ENCODE measurements at regions not wholly inside any gene's neighbourhood (a gene's known extent, or its start where the extent isn't known, plus 50 kb on each side); places are given as distances from the start of the nearest gene placed in this dataset.
"Not testable (repeated sequence)": the region's sequence is repeated elsewhere in the genome, so short reads cannot be mapped to it uniquely, and the experiment has no call there.

DNA sequence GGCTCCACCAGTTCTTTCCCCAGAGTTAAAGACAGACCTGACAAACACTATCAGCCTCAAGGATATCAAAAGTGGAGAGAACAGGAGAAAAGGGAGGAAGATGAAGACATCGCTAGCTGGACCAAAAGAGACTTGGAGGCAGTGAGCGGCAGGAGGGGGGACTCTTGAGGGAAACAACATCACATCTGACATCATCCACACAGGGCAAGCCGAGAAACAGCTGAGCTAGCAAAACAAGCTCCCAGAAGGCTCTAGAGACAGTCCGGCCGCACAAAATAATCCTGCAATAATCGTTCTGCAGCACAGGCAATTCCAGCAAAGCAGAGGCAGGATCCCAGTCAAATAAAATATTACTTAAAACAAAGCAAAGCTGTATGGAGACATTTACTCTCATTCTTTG, 239.8 kb downstream of the EN1 start:
- no peak for DNase-seq

DNA sequence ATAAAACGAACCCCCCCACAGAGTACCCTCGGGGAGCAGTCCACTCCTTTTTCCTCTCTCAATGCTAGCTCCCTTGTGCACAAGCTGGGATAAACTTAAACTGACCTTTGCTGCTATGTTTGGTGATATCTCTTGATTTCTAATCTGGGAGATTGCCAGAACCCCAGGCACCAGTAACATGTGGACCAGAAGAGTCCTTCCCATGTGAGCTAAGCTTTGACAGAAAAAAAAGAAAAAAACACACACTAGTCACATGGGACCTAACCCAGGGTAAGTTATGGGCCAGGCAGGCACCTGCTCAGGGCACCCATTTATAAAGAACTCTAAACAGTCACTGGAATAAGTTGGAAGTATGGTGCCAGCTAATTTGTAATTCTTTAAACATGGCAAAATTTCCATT, 242.6 kb downstream of the EN1 start:
- no peak for DNase-seq

GRCh38 chr2:118604371-118604770, 243.1 kb downstream of the EN1 start:
- no peak for DNase-seq

GRCh38 chr2:118599141-118599540, 248.3 kb downstream of the EN1 start:
- no peak for DNase-seq

- no peak for DNase-seq
Observed at GRCh38 chr2:118596620-118597019, 250.8 kb downstream of the EN1 start.

DNA sequence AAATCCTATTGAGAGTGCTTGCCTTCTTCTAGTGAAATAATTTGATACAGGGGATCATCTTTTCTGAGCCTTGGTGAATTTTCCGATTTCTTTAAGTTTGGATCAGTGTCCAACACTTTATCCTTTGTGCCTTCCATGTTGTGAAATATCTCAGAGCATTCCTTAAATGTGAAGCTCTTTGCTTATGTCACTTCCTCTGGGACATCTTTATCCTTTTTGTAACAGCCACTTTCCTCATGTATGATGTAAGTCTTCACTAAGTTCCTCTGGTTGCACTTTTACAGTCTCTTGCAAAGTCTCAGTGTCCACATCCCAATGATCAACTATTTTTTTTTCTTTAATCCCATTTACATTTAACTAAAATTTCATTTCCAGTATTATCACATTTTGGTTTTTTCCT, 254.2 kb downstream of the EN1 start:
- peak; percentile 65 for DNase-seq

GRCh38 chr2:118591223-118591622, 256.2 kb downstream of the EN1 start:
- no peak for DNase-seq

DNA sequence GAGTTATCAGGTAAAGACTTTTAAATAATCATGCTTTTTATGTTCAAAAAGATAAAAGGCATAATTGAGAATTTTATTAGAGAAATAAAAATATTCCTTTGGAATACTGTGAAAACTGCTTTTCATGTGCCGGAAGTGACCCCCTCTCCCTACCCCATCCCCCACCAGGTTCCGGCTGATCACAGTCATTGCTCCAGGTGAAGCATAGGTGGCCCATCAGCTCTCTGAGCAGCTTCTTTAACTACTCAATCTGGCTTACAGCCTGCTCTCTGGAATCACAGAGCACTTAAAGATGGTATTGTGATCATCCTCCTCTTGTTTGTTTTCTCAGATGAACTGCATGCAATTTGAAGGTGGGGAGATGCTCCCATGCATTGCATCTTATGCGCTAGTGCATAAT, 257.7 kb downstream of the EN1 start:
- DNase-seq, result no peak

DNA sequence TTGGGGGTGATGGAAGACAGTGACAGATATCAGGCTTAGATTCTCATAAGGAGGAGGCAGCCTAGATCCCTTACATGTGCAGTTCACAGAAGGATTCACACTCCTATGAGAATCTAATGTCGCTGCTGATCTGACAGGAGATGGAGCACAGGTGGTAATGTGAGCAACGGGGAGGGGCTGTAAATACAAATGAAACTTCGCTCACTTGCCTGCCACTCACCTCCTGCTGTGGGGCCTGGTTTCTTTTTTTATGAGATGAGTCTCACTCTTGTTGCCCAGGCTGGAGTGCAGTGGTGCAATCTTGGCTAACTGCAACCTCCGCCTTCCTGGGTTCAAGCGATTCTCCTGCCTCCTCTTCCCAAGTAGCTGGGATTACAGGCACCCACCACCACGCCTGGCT, 258.6 kb downstream of the EN1 start:
- no peak for DNase-seq

DNA sequence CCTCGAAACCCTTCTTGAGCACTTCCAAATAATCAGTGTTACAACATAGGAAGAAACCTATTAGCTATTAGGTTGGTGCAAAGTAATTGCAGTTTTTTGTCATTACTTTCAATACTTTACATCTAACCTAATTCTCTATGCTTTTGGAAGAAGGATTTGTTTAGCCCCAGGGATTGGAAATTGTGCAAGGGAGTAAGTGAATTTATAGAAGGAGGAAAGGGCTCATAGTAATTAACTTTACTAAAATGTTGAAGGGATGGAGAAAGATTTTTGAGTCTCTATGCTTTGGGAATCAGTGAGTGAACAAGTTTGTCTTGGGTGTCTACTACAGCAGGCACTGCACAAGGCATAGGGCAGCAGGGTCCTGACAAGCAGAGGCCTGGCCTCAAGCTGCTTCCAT, 261.1 kb downstream of the EN1 start:
- DNase-seq, result no peak

GRCh38 chr2:118584877-118585276, 262.6 kb downstream of the EN1 start:
- no peak for DNase-seq

DNA sequence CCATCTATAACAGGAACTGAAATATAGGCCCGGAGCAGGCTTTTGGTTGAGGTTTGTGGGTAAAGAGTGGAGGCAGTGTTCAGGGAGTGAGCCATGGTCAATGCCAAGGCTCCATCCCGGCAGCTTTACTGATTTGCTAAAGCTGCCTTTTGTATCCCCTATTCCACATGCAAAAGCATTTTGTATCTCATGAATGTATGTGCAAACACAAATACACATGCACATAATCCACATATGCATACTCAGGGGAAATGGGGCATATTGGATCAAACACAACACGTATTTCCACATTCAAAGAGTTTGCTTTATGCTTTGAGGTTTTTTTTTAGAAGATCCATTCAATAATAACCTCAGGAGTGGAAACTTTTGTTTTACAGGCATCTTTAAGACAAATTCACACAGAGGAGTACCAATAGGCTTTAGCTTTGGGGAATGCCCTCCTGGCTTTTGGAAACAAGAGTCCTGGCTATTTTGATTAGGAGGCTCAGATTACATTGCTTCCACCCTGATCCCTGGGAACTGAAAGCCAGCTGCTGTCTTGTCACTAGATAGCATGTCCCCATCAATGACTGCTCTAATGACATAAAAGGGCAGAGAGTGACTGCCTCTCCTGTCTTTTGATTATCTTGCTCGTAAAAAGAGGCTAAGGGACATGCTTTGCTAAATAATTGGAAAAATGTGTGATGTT, 263.2 kb downstream of the EN1 start:
- peak; percentile 68 for DNase-seq

GRCh38 chr2:118582058-118582457, 265.4 kb downstream of the EN1 start:
- no peak for DNase-seq

- no peak for DNase-seq
Observed at GRCh38 chr2:118580651-118581050, 266.8 kb downstream of the EN1 start.

DNA sequence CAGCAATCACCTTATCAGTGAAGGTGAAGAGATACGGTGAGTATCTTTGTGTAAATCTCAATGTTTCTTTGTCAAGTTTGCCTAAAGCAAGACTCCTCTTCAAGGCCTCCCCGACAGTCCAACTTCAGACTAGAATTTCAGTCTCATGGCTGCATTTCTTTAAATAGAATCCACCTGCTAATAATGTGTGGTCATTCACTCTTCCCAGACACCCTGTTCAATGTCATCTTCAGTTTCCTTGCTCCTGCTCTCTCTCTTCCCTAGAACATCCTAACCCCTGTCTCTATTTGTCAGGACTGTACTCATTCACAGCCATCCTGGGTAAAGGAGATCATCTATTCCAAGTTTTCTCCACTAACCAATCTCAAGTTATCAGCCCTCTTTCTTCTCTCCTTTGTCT, 267.3 kb downstream of the EN1 start:
- no peak for DNase-seq

- DNase-seq, result no peak
Observed at GRCh38 chr2:118577202-118577601, 270.2 kb downstream of the EN1 start.

DNA sequence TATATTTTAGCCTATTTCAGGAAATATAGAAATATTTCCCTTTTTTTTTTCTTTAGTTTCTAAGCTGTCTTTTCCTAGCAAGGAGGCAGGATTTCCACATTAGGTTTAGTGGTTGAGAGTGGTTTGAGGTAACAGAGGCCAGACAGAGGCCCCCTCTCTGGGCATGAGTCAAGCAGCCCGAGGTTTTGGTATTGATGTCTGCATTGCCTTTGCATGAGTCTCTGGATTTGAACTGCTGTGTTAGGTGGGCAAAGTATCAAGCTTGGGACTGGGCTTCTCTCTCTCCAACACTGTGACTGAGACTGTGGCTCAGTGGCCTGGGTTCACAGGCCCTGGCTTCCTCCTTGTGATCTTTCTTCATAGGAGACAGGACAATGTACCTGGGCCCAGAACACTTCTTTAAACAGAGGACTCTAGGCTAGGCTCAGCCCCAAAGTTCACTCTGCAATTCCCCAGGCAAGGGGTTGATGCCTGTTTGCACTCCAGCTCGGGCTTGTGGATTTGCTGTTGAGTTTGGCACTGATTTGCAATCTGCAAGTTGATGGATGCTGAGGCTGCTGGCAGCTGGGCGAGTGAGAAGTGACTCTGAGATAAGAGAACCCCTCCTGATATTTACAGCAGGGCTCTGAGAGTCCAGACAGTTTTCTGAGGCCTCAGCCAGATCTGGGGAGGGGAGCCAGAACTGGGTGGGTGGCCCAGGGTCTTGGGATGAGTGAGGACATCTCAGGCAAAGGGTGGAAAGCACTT, 271.2 kb downstream of the EN1 start:
- peak; percentile 71 for DNase-seq

- DNase-seq, result not testable (repeated sequence)
Observed at GRCh38 chr2:118572380-118572779, 275.1 kb downstream of the EN1 start.

- DNase-seq, result no peak
Observed at GRCh38 chr2:118569876-118570535, 277.4 kb downstream of the EN1 start.

DNA sequence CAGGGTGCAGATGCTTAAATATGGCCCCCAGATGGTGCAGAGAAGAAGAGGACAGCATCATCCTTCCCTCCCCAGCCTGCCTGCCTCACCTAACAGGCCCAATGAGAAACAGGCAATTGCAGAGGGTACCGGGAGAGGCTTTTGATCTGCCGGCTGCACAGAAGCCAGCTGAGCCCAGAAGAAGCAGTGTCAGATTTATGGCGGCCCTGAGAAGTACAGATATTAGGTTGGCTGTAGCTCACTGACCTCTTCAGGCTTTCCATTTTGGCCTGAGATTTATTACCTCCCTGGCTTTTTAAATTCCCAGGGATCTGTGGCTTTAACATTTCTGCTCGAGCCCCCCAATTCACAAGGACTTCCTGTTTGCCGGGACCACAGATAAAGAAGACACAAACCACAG, 278.7 kb downstream of the EN1 start:
- no peak for DNase-seq

GRCh38 chr2:118565786-118566540, 281.5 kb downstream of the EN1 start:
- no peak for DNase-seq

DNA sequence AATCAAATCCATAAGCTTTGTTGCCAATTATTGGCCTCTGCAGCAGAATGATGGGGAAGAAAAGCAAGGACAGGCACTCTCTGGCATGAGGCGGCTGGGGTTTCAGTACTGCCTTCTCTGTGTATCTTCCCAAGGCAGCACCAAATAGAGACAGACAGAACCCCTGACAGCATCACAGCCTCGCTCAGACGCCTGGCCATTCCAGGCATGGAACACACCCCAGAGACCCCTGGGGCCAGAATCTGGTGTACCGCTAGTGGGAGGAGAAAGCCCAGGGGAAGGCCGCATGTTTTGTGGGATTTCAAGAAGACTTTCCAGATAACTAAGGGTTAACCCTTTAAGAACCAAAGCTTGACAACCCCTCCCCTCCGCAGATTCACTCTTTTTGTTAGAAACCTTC, 282.1 kb downstream of the EN1 start:
- no peak for DNase-seq

- no peak for DNase-seq
Observed at GRCh38 chr2:118562144-118562543, 285.3 kb downstream of the EN1 start.

GRCh38 chr2:118558846-118559245, 288.6 kb downstream of the EN1 start:
- DNase-seq, result no peak
